Fibroblast of pulmonary artery (primary cell): ENCODE measurements at regions not wholly inside any gene's neighbourhood (a gene's known extent, or its start where the extent isn't known, plus 50 kb on each side); places are given as distances from the start of the nearest gene placed in this dataset.

Experiments used
- DNase-seq: peaks from one replicate; pipeline ENCODE4 v3.0.0-alpha.2; 2010; ENCODE audit warnings: low read depth
- H3K4me3 ChIP-seq: replicated peaks from 2 replicates; pipeline ENCODE4 v1.5.1; 2011; ENCODE audit warnings: low read depth, mild to moderate bottlenecking, control low read depth, low read length, moderate library complexity
- TF ChIP-seq, protein P1 (sequence below): IDR thresholded peaks from 2 replicates; pipeline ENCODE4 v1.5.1; 2011; ENCODE audit warnings: mild to moderate bottlenecking, control low read depth, low read length, inconsistent platforms; ENCODE audit errors: missing control alignments

DNA sequence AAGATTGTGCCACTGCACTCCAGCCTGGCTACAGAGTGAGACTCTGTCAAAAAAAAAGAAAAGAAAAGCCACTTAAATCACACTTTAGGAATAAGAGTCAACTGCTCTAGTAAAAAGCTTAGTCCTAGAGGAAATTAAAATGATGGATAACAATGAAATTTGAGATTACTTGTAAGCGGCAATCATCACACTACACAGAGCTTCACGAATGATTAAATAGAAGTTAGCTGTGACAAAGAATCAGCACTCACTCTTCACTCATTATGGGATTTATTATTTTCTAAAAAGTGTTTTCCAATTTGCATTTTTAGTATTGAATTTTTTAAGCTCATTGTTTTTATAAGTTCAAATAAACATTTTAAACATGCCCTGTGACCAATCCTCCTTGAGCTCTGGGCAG, 718.0 kb downstream of the UTRN start:
- no peak overlapping the region for H3K4me3 ChIP-seq
- TF ChIP-seq, protein P1, sequence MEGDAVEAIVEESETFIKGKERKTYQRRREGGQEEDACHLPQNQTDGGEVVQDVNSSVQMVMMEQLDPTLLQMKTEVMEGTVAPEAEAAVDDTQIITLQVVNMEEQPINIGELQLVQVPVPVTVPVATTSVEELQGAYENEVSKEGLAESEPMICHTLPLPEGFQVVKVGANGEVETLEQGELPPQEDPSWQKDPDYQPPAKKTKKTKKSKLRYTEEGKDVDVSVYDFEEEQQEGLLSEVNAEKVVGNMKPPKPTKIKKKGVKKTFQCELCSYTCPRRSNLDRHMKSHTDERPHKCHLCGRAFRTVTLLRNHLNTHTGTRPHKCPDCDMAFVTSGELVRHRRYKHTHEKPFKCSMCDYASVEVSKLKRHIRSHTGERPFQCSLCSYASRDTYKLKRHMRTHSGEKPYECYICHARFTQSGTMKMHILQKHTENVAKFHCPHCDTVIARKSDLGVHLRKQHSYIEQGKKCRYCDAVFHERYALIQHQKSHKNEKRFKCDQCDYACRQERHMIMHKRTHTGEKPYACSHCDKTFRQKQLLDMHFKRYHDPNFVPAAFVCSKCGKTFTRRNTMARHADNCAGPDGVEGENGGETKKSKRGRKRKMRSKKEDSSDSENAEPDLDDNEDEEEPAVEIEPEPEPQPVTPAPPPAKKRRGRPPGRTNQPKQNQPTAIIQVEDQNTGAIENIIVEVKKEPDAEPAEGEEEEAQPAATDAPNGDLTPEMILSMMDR: no peak
- no peak for DNase-seq

DNA sequence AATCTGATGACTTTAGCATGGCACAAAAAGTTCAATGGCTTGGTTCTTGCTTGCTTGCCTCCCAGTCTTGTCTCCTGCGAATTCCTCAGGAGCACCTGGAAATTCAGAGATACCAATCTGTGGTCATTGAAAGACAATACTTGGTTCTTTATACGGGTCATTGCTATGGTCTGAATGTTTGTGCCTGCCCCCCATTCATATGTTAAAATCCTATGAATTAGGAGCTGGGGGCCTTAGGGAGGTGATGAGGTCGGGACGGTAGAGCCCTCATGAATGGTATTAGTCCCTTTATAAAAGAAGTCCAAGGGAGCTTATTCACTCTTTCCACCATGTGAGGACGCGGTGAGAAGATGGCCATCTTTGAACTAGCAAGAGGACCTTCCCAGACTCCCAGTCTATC, 721.8 kb downstream of the UTRN start:
- TF ChIP-seq, protein P1: no peak
- no peak for DNase-seq
- H3K4me3 ChIP-seq: no peak overlapping the region

DNA sequence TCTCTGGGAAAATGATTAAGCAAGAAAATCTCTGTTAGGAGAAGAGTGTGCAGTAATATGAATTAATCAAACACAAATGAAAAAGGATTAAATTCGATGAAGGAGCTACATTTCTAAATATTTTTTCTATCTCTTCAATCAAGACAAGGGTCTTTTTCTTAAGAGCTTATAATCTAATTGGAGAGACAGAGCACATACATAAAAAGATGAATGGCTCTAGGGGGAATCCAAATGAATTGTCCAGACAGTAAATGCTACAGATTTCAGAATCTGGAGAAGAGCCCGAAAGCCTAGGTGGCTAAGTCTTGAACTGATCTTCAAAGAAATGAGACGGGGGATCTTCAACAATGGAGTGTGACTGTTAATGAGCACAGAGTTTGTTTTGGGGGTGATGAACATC, 723.6 kb downstream of the UTRN start:
- TF ChIP-seq, protein P1: no peak

DNA sequence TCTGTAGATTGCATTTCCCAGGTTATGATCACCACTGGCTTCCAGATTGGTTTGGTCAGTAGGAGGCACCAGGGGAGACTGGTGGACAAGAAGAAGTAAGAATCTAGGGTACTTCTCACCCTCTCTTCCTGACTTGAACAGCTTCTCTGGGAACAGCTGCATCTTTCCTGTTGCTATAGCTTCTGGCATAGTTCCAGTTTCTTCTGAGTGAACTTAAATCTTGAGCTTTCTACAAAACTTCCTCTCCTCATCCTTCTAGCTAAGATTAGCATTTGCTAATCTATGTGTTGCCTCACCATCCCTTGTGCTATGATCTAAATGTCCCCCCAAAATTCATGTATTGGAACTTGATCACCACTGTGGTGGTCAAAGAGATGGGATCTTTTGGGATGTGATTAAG, 724.6 kb downstream of the UTRN start:
- H3K4me3 ChIP-seq: no peak overlapping the region
- DNase-seq: peak; percentile 28
- TF ChIP-seq, protein P1: no peak

More for the DNA sequence above, 723.6 kb downstream of the UTRN start:
- DNase-seq: no peak
- no peak overlapping the region for H3K4me3 ChIP-seq

DNA sequence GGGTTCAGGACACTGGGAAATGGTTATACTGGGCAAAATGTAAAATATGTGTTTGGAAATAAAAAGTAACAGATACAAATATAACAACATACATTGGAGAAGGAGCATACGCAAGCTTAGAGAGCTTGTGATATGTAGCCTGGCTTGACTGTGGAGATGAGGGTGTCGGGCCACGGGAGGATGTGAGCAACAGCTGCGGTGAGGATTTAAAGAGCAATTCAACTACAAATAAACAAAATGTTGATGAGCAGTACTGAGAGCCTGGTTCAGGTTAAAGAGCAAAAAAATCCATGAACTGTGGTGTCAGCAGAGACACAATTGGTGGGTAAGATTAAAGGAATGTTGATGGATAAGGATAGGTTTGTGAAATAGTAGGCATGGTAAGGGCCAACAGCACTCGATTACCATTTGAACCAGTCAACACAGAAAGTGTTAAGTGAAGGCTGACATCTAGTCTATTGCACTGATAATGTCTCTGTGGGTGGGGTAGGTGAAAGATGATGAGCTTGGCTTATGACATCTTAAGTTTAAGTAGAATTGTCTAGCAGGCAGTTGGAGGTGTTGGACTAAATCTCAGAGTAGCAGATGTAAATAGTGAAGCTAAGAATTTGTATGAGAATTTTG, 723.2 kb downstream of the EPM2A start:
- TF ChIP-seq, protein P1: no peak
- no peak overlapping the region for H3K4me3 ChIP-seq
- DNase-seq: no peak

DNA sequence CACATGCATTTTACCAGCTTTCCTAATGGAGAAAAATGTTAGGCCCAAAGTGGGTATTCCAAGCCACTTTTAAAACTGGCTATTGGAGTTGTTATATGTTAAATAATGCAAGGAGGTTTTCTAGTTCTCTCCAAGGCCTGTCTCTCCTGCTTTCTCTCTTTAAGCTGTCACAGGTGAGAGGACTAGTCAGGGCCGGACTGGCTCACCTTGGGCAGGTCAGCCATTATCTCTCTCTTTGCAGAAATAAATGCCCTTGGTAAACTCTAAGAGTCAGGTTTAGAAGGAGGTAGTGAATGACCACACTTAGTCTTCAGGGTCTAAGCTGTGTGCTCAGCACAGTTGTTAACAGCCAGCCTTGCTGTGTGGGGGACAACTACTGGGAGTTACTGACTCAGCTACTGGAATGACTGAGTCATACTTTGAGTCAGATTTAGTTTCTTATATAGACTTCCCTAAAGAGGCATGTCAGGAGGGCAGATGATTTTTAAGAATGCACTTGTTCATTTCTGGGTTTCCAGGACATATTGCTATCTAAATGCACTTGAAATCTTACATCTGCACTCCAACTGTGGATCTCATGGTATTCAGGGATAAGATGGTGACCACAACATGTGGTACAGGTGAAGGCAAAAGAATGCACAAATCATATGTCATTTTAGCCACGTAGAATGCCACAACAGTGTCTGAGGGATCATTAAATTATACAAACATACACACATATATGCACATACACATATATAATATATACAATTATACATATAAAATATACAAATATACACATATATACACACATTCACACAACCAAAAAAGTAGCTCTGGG, 719.4 kb downstream of the EPM2A start:
- no peak overlapping the region for H3K4me3 ChIP-seq
- TF ChIP-seq, protein P1: no peak
- peak; percentile 88 for DNase-seq
